ENCODE measurements at regions not wholly inside any gene's neighbourhood (a gene's known extent, or its start where the extent isn't known, plus 50 kb on each side); places are given as distances from the start of the nearest gene placed in this dataset.

GRCh38 chr2:103959174-103960128 lies 894.5 kb upstream of the POU3F3 start:
- Histone ChIP-seq H2AFZ (no peak overlapping the region), H3K9me3 (ENCODE audit: low read depth) (no peaks in the 10 kb centered on the region), H3K4me3 (no peak overlapping the region), H3K9ac (no peak overlapping the region), H3F3A (ENCODE audit: insufficient read depth) (no peaks in the 10 kb centered on the region), H3K27ac (no peak overlapping the region), H3K4me2 (ENCODE audit: unreplicated experiment) (no peak overlapping the region), H3K4me1 (ENCODE audit: insufficient read depth) (no peaks in the 10 kb centered on the region), H3K9me2 (ENCODE audit: insufficient read depth) (no peaks in the 10 kb centered on the region), H3K36me3 (ENCODE audit: low read depth) (no peaks in the 10 kb centered on the region), H4K20me1 (ENCODE audit: insufficient read depth) (no peaks in the 10 kb centered on the region), H3K79me2 (ENCODE audit: insufficient read depth) (no peaks in the 10 kb centered on the region), H3K27me3 (replicated peaks; ENCODE audit: insufficient read depth) (no peaks in the 10 kb centered on the region)
- no peak for TF ChIP-seq EZH2 (IDR thresholded peaks at IDR 0.05; ENCODE audit: insufficient read depth, poor library complexity, severe bottlenecking)
- no peak for TF ChIP-seq EZH2phosphoT487 (IDR thresholded peaks at IDR 0.05; ENCODE audit: insufficient read depth, low read depth)
- DNase-seq: peak; percentile 40
- WGBS, 2 experiments (ENCODE audit: low coverage in 1 of 2, low lambda C conversion rate in 2 of 2, missing lambda C conversion rate in 2 of 2): 32 to 36% methylated on average over 9 of the region's 9 CpGs
- in situ Hi-C loops (cut with MboI): no loop called here

DNA sequence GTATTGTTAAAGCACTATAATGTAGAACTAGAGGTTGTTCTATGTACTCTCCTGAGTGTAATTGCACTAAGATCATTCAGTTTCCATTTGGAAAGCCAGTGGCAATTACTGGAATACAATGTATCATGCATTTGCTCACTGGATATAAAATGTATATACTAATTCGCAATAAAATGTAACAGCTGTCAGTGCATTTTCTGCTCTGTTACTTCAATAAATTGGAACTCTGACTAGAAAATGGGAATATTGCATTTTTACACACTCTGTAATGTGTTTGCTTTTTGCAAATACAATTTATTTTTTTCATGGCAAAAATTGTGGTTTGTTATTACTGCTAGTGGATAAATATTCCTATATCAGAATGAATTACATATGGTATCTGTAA lies 893.8 kb upstream of the POU3F3 start:
- H3K27ac ChIP-seq: no peak overlapping the region
- H2AFZ ChIP-seq: no peak overlapping the region
- H3K79me2 ChIP-seq (ENCODE audit: insufficient read depth): no peaks in the 10 kb centered on the region
- TF ChIP-seq EZH2 (IDR thresholded peaks at IDR 0.05; ENCODE audit: insufficient read depth, poor library complexity, severe bottlenecking) (no peak), EZH2phosphoT487 (IDR thresholded peaks at IDR 0.05; ENCODE audit: insufficient read depth, low read depth) (no peak)
- no peaks in the 10 kb centered on the region for H4K20me1 ChIP-seq (ENCODE audit: insufficient read depth)
- in situ Hi-C loops (cut with MboI): no loop called here
- H3K9me3 ChIP-seq (ENCODE audit: low read depth): no peaks in the 10 kb centered on the region
- H3K9ac ChIP-seq: no peak overlapping the region
- no peak overlapping the region for H3K4me2 ChIP-seq (ENCODE audit: unreplicated experiment)
- H3K27me3 ChIP-seq (replicated peaks; ENCODE audit: insufficient read depth): no peaks in the 10 kb centered on the region
- DNase-seq: no peak
- WGBS, 2 experiments (ENCODE audit: low coverage in 1 of 2, low lambda C conversion rate in 2 of 2, missing lambda C conversion rate in 2 of 2): 48 to 59% methylated on average over 1 of the region's 1 CpG
- H3F3A ChIP-seq (ENCODE audit: insufficient read depth): no peaks in the 10 kb centered on the region
- H3K4me3 ChIP-seq: no peak overlapping the region
- H3K4me1 ChIP-seq (ENCODE audit: insufficient read depth): no peaks in the 10 kb centered on the region
- no peaks in the 10 kb centered on the region for H3K9me2 ChIP-seq (ENCODE audit: insufficient read depth)
- no peaks in the 10 kb centered on the region for H3K36me3 ChIP-seq (ENCODE audit: low read depth)

DNA sequence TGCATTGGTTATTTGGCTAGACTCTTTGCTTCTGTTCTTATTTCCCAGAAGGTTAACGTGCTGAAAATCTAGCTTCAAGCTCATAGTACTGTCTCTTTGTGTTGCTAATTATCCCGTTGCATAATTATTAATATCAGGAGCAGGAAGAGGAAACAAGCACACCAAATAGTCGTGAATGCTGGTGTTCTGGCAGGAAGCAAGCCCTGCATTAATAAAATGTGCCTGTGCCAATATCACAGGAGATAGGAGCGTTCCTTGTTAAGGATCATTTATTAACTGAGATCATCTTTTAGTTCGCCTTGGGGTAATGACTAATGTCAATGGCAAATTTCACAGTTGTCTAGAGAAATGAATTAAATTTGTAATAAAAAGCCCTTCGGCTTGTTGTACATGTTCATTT lies 893.0 kb upstream of the POU3F3 start:
- H3K27me3 ChIP-seq (replicated peaks; ENCODE audit: insufficient read depth): no peaks in the 10 kb centered on the region
- no peak overlapping the region for H3K27ac ChIP-seq
- no peak overlapping the region for H2AFZ ChIP-seq
- TF ChIP-seq EZH2phosphoT487 (IDR thresholded peaks at IDR 0.05; ENCODE audit: insufficient read depth, low read depth): no peak
- TF ChIP-seq EZH2 (IDR thresholded peaks at IDR 0.05; ENCODE audit: insufficient read depth, poor library complexity, severe bottlenecking): no peak
- no peak for DNase-seq
- no peak overlapping the region for H3K4me2 ChIP-seq (ENCODE audit: unreplicated experiment)
- H3K4me3 ChIP-seq: no peak overlapping the region
- whole genome bisulfite sequencing, 2 experiments (ENCODE audit: low coverage in 1 of 2, low lambda C conversion rate in 2 of 2, missing lambda C conversion rate in 2 of 2): 4 to 5% methylated on average over 6 of the region's 6 CpGs
- H3F3A ChIP-seq (ENCODE audit: insufficient read depth): no peaks in the 10 kb centered on the region
- no peaks in the 10 kb centered on the region for H3K9me2 ChIP-seq (ENCODE audit: insufficient read depth)
- H3K4me1 ChIP-seq (ENCODE audit: insufficient read depth): no peaks in the 10 kb centered on the region
- H3K36me3 ChIP-seq (ENCODE audit: low read depth): no peaks in the 10 kb centered on the region
- H3K9ac ChIP-seq: no peak overlapping the region
- peaks cover 4% of the 10 kb centered on the region for H3K9me3 ChIP-seq (ENCODE audit: low read depth)
- no peaks in the 10 kb centered on the region for H4K20me1 ChIP-seq (ENCODE audit: insufficient read depth)
- no peaks in the 10 kb centered on the region for H3K79me2 ChIP-seq (ENCODE audit: insufficient read depth)
- in situ Hi-C loops (cut with MboI): no loop called here

GRCh38 chr2:103961862-103962261 lies 892.1 kb upstream of the POU3F3 start:
- TF ChIP-seq EZH2 (IDR thresholded peaks at IDR 0.05; ENCODE audit: insufficient read depth, poor library complexity, severe bottlenecking): no peak
- no peak for TF ChIP-seq EZH2phosphoT487 (IDR thresholded peaks at IDR 0.05; ENCODE audit: insufficient read depth, low read depth)
- Histone ChIP-seq H3K4me1 (ENCODE audit: insufficient read depth) (no peaks in the 10 kb centered on the region), H3K4me3 (no peak overlapping the region), H3F3A (ENCODE audit: insufficient read depth) (no peaks in the 10 kb centered on the region), H3K27ac (no peak overlapping the region), H4K20me1 (ENCODE audit: insufficient read depth) (no peaks in the 10 kb centered on the region), H2AFZ (no peak overlapping the region), H3K27me3 (replicated peaks; ENCODE audit: insufficient read depth) (no peaks in the 10 kb centered on the region), H3K79me2 (ENCODE audit: insufficient read depth) (no peaks in the 10 kb centered on the region), H3K36me3 (ENCODE audit: low read depth) (no peaks in the 10 kb centered on the region), H3K9me2 (ENCODE audit: insufficient read depth) (no peaks in the 10 kb centered on the region), H3K9ac (no peak overlapping the region), H3K9me3 (ENCODE audit: low read depth) (peaks cover 4% of the 10 kb centered on the region), H3K4me2 (ENCODE audit: unreplicated experiment) (no peak overlapping the region)
- DNase-seq: no peak
- in situ Hi-C loops (cut with MboI): no loop called here
- 37 to 38% methylated on average over 4 of the region's 4 CpGs for WGBS, 2 experiments (ENCODE audit: low coverage in 1 of 2, low lambda C conversion rate in 2 of 2, missing lambda C conversion rate in 2 of 2)

All from GM23248 (cell line).